ENCODE measurements at regions not wholly inside any gene's neighbourhood (a gene's known extent, or its start where the extent isn't known, plus 50 kb on each side); places are given as distances from the start of the nearest gene placed in this dataset.

GRCh38 chr3:24562895-24563294, 68.2 kb upstream of the THRB start:
- Histone ChIP-seq H2AFZ (ENCODE audit: low read depth, low read length) (peak overlapping the region; percentile 50), H3K4me3 (no peak overlapping the region), H3K9ac (ENCODE audit: insufficient read depth in 1 of 2, low read depth in 2 of 2, low read length in 2 of 2) (no peak overlapping the region), H3K4me2 (ENCODE audit: insufficient read depth, low read length) (no peak overlapping the region), H3K4me1 (replicated peaks in 1 of 2; ENCODE audit: control insufficient read depth in 2 of 2, insufficient read depth in 2 of 2, low read length in 2 of 2) (no peaks in the 10 kb centered on the region), H3K79me2 (ENCODE audit: control insufficient read depth, insufficient read depth, low read length) (no peaks in the 10 kb centered on the region), H3K36me3 (ENCODE audit: control insufficient read depth, insufficient read depth, low read length) (no peaks in the 10 kb centered on the region), H3K27me3 (ENCODE audit: control insufficient read depth in 2 of 2, insufficient read depth in 2 of 2, low read length in 2 of 2) (no peaks in the 10 kb centered on the region), H4K20me1 (replicated peaks; ENCODE audit: control insufficient read depth, insufficient read depth, low read length) (no peaks in the 10 kb centered on the region), H3K9me3 (replicated peaks; ENCODE audit: control insufficient read depth, insufficient read depth, low read depth, low read length) (0 out of 2 replicates have a peak, but pooled peaks cover 2% of the 10 kb centered on the region), H3K27ac (ENCODE audit: extremely low read depth, low read depth, low read length) (no peak overlapping the region), H3K9me1 (ENCODE audit: control insufficient read depth, insufficient read depth, low read length) (no peaks in the 10 kb centered on the region)
- FAIRE-seq (no peak), ATAC-seq (peak; percentile 78), DNase-seq (ENCODE audit: extremely low read depth in 1 of 4, low spot score in 3 of 4) (peak in 1 of 4 experiments; percentile 28)
- BruUV-seq (replicated peaks), result no TSS peak
- intact Hi-C loops (cut with micrococcal nuclease), result no loop called here
- POLR2A ChIA-PET, result interaction anchor here (0.6 to 2.0 kb wide), 2 partner anchors 10 to 430 kb away, joined by 3 to 8 read pairs; no protein-coding TSS in a partner anchor
- CTCF ChIA-PET (ENCODE audit: low intra/inter-chr PET ratio), result no interaction called here
- 21% methylated on average over 3 of the region's 3 CpGs for WGBS (ENCODE audit: insufficient coverage, low coverage, missing lambda C conversion rate)
- in situ Hi-C loops (cut with MboI), result no loop called here
- 0 out of 2 replicates have a peak, but pooled peaks have one; percentile 29 for TF ChIP-seq FOSL1 (tag; conservative IDR thresholded peaks at IDR 0.05)
- no peak for TF ChIP-seq NKRF (IDR thresholded peaks at IDR 0.05; ENCODE audit: borderline replicate concordance)
- no peak for TF ChIP-seq ZBTB49 (CRISPR knock-in tag; IDR thresholded peaks at IDR 0.05; ENCODE audit: borderline replicate concordance)
- no peak for TF ChIP-seq FOXP4 (CRISPR knock-in tag; IDR thresholded peaks at IDR 0.05; ENCODE audit: borderline replicate concordance)
- no peak for TF ChIP-seq HMGN3 (IDR thresholded peaks at IDR 0.05; ENCODE audit: borderline replicate concordance, extremely low read depth, insufficient read length, low read depth, low read length)
- no peak for TF ChIP-seq POLR2AphosphoS5 (IDR thresholded peaks at IDR 0.05; ENCODE audit: control insufficient read depth, insufficient read depth, low read depth, low read length)
- no peak for TF ChIP-seq THRAP3 (IDR thresholded peaks at IDR 0.05; ENCODE audit: borderline replicate concordance)
- TF ChIP-seq ETV6 (IDR thresholded peaks at IDR 0.05; ENCODE audit: borderline replicate concordance in 1 of 2, low read depth in 2 of 2, low read length in 1 of 2), result no peak
- TF ChIP-seq ETV6 (CRISPR knock-in tag; IDR thresholded peaks at IDR 0.05; ENCODE audit: borderline replicate concordance), result no peak

Data from K562 (cell line).